Astrocyte (in vitro differentiated cells and primary cell): ENCODE measurements at regions not wholly inside any gene's neighbourhood (a gene's known extent, or its start where the extent isn't known, plus 50 kb on each side); places are given as distances from the start of the nearest gene placed in this dataset.

ENCODE experiments used
- DNase-seq: peaks from one replicate; pipeline ENCODE4 v3.0.0-alpha.2; 2010; ENCODE audit warnings: low read depth
- FAIRE-seq: peaks from 2 replicates; lab custom pipeline; 2011; peaks lifted over from hg19 to GRCh38; lab: Jason Lieb, UNC
- H2AFZ ChIP-seq: 2 replicates; pipeline ENCODE4 v1.6.0; 2012; ENCODE audit warnings: low read depth, low read length, inconsistent platforms
- H3K27ac ChIP-seq: 2 replicates; pipeline ENCODE4 v1.5.1; 2011; ENCODE audit warnings: low read depth, low read length, inconsistent platforms
- H3K27me3 ChIP-seq: 2 replicates; pipeline ENCODE4 v1.6.0; 2011; ENCODE audit warnings: low read length, inconsistent platforms; ENCODE audit not compliant: insufficient read depth
- H3K36me3 ChIP-seq: 2 replicates; pipeline ENCODE4 v1.5.1; 2011; ENCODE audit warnings: low read length, inconsistent platforms; ENCODE audit not compliant: insufficient read depth
- H3K4me1 ChIP-seq: 2 replicates; pipeline ENCODE4 v1.5.1; 2011; ENCODE audit warnings: low read length, inconsistent platforms; ENCODE audit not compliant: insufficient read depth
- H3K4me2 ChIP-seq: 2 replicates; pipeline ENCODE4 v1.6.0; 2012; ENCODE audit warnings: low read length, inconsistent platforms
- H3K4me3 ChIP-seq: 2 replicates; pipeline ENCODE4 v1.5.1; 2011; ENCODE audit warnings: low read depth, mild to moderate bottlenecking, low read length, inconsistent platforms; ENCODE audit not compliant: insufficient read depth
- H3K79me2 ChIP-seq: 2 replicates; pipeline ENCODE4 v1.6.0; 2012; ENCODE audit warnings: mild to moderate bottlenecking, low read length, inconsistent platforms; ENCODE audit not compliant: insufficient read depth
- H3K9ac ChIP-seq: 2 replicates; pipeline ENCODE4 v1.6.0; 2012; ENCODE audit warnings: mild to moderate bottlenecking, low read length, inconsistent platforms
- H3K9me3 ChIP-seq: 2 replicates; pipeline ENCODE4 v1.5.1; 2012; ENCODE audit warnings: low read depth, mild to moderate bottlenecking, low read length, inconsistent platforms; ENCODE audit not compliant: insufficient read depth
- H4K20me1 ChIP-seq: 2 replicates; pipeline ENCODE4 v1.6.0; 2012; ENCODE audit warnings: low read length, inconsistent platforms; ENCODE audit not compliant: insufficient read depth
- H3K27ac Mint-ChIP-seq: one replicate; pipeline ENCODE4 v1.8.0; 2021; ENCODE audit warnings: mild to moderate bottlenecking, mixed read lengths; ENCODE audit not compliant: unreplicated experiment
- H3K27me3 Mint-ChIP-seq: one replicate; pipeline ENCODE4 v1.8.0; 2021; ENCODE audit warnings: low read depth, mixed read lengths; ENCODE audit not compliant: unreplicated experiment
- H3K36me3 Mint-ChIP-seq: one replicate; pipeline ENCODE4 v1.8.0; 2021; ENCODE audit warnings: low read depth, mixed read lengths; ENCODE audit not compliant: unreplicated experiment
- H3K4me1 Mint-ChIP-seq: one replicate; pipeline ENCODE4 v1.8.0; 2021; ENCODE audit warnings: low read depth, mixed read lengths; ENCODE audit not compliant: unreplicated experiment
- H3K4me3 Mint-ChIP-seq: one replicate; pipeline ENCODE4 v1.8.0; 2021; ENCODE audit warnings: mild to moderate bottlenecking, moderate library complexity, mixed read lengths; ENCODE audit not compliant: unreplicated experiment
- H3K9me3 Mint-ChIP-seq: one replicate; pipeline ENCODE4 v1.8.0; 2021; ENCODE audit warnings: mild to moderate bottlenecking, mixed read lengths; ENCODE audit not compliant: unreplicated experiment
- EZH2 ChIP-seq: IDR thresholded peaks from 2 replicates; pipeline ENCODE4 v1.6.1; 2012; ENCODE audit warnings: mild to moderate bottlenecking, low read length, inconsistent platforms; ENCODE audit not compliant: insufficient read depth
- TF ChIP-seq, protein P1 (sequence below): IDR thresholded peaks from 2 replicates; pipeline ENCODE4 v1.5.1; 2011; ENCODE audit warnings: low read depth, mild to moderate bottlenecking, inconsistent platforms, low read length, moderate library complexity; ENCODE audit not compliant: insufficient read depth

GRCh38 chr3:194938845-194939531 is 253.3 kb downstream of the FAM43A start:
- Histone ChIP-seq H3K27me3 (no peaks in the 10 kb centered on the region), H4K20me1 (no peaks in the 10 kb centered on the region), H3K4me2 (no peak overlapping the region), H3K27ac (no peak overlapping the region), H3K4me3 (no peak overlapping the region), H3K79me2 (no peaks in the 10 kb centered on the region), H3K36me3 (no peaks in the 10 kb centered on the region), H3K4me1 (no peaks in the 10 kb centered on the region), H3K9me3 (peaks cover 10% of the 10 kb centered on the region), H3K9ac (no peak overlapping the region), H2AFZ (no peak overlapping the region)
- Mint-ChIP-seq H3K27ac (no peak overlapping the region), H3K4me1 (no peaks in the 10 kb centered on the region), H3K9me3 (peaks cover 4% of the 10 kb centered on the region), H3K4me3 (no peak overlapping the region), H3K36me3 (peaks cover 3% of the 10 kb centered on the region), H3K27me3 (peaks cover 35% of the 10 kb centered on the region)
- peak; percentile 35 for DNase-seq
- FAIRE-seq = no peak
- TF ChIP-seq EZH2 = no peak
- TF ChIP-seq, protein P1, sequence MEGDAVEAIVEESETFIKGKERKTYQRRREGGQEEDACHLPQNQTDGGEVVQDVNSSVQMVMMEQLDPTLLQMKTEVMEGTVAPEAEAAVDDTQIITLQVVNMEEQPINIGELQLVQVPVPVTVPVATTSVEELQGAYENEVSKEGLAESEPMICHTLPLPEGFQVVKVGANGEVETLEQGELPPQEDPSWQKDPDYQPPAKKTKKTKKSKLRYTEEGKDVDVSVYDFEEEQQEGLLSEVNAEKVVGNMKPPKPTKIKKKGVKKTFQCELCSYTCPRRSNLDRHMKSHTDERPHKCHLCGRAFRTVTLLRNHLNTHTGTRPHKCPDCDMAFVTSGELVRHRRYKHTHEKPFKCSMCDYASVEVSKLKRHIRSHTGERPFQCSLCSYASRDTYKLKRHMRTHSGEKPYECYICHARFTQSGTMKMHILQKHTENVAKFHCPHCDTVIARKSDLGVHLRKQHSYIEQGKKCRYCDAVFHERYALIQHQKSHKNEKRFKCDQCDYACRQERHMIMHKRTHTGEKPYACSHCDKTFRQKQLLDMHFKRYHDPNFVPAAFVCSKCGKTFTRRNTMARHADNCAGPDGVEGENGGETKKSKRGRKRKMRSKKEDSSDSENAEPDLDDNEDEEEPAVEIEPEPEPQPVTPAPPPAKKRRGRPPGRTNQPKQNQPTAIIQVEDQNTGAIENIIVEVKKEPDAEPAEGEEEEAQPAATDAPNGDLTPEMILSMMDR = no peak

DNA sequence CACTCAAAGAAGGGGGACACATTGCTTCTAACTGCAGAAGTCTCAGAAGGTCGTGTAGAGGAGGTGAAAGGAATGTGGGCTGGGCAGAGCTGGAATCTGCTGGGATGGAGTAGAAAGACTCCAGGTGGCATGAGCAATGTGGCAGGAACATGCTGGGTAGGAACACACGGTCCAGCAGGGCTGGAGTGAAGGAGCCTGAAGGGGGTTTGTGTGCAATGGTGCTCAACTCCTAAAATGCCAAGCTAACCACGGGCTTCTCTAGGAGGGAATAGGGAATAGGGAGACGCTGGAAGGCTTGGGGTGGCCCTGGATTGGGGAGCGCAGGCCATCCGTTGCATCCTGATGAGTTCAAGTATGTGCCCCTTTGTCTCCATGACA is 253.8 kb downstream of the FAM43A start:
- Mint-ChIP-seq H3K27me3 (peaks cover 37% of the 10 kb centered on the region), H3K4me1 (no peaks in the 10 kb centered on the region), H3K4me3 (no peak overlapping the region), H3K9me3 (peaks cover 4% of the 10 kb centered on the region), H3K27ac (no peak overlapping the region), H3K36me3 (peaks cover 3% of the 10 kb centered on the region)
- no peak overlapping the region for H3K27ac ChIP-seq
- no peaks in the 10 kb centered on the region for H3K36me3 ChIP-seq
- H3K4me1 ChIP-seq = no peaks in the 10 kb centered on the region
- H2AFZ ChIP-seq = no peak overlapping the region
- TF ChIP-seq, protein P1 = no peak
- no peak for TF ChIP-seq EZH2
- H3K79me2 ChIP-seq = no peaks in the 10 kb centered on the region
- H3K9ac ChIP-seq = no peak overlapping the region
- H3K27me3 ChIP-seq = no peaks in the 10 kb centered on the region
- peaks cover 10% of the 10 kb centered on the region for H3K9me3 ChIP-seq
- DNase-seq (no peak), FAIRE-seq (no peak)
- H3K4me3 ChIP-seq = no peak overlapping the region
- no peak overlapping the region for H3K4me2 ChIP-seq
- no peaks in the 10 kb centered on the region for H4K20me1 ChIP-seq
